Lung (tissue), 11 donors: ENCODE measurements at regions not wholly inside any gene's neighbourhood (a gene's known extent, or its start where the extent isn't known, plus 50 kb on each side); places are given as distances from the start of the nearest gene placed in this dataset.

Experiments
- ATAC-seq: fragments of 200-7000 bp; cut with Tn5 transposase; one replicate; pipeline ENCODE4 v1.9.1; 2020; ENCODE audit warnings: moderate number of reproducible peaks; ENCODE audit not compliant: insufficient read depth, low FRiP score
- DNase-seq, 3 donors: peaks; one replicate each; pipeline ENCODE4 v3.0.0-alpha.2; 2013 to 2017
- H3K27ac ChIP-seq, 2 donors: one replicate each; pipeline ENCODE4 v1.5.1; 2013; ENCODE audit warnings: mild to moderate bottlenecking in 2 of 2, moderate library complexity in 2 of 2, control low read depth in 1 of 2, inconsistent platforms in 1 of 2, low read depth in 1 of 2, low read length in 1 of 2
- H3K27me3 ChIP-seq, 3 donors: one replicate each; pipeline ENCODE4 v1.5.1; 2013; ENCODE audit warnings: low read length in 2 of 3; ENCODE audit not compliant: control insufficient read depth in 3 of 3, insufficient read depth in 3 of 3
- H3K36me3 ChIP-seq, 4 donors: one replicate each; pipeline ENCODE4 v1.5.1; 2013; ENCODE audit warnings: low read length in 4 of 4, mild to moderate bottlenecking in 1 of 4, moderate library complexity in 1 of 4; ENCODE audit not compliant: control insufficient read depth in 4 of 4, insufficient read depth in 4 of 4
- H3K4me1 ChIP-seq, 5 donors: one replicate each; pipeline ENCODE4 v1.5.1; 2013; ENCODE audit warnings: low read length in 5 of 5, mild to moderate bottlenecking in 2 of 5, moderate library complexity in 1 of 5; ENCODE audit not compliant: control insufficient read depth in 5 of 5, insufficient read depth in 5 of 5
- H3K4me3 ChIP-seq: one replicate; pipeline ENCODE4 v1.5.1; 2013; ENCODE audit warnings: mild to moderate bottlenecking, control low read depth, moderate library complexity
- H3K9ac ChIP-seq, 2 donors: one replicate each; pipeline ENCODE4 v1.5.1; 2013; ENCODE audit warnings: low read length in 2 of 2, control low read depth in 1 of 2; ENCODE audit not compliant: insufficient read depth in 1 of 2
- H3K9me3 ChIP-seq, 4 donors: one replicate each; pipeline ENCODE4 v1.5.1; 2013; ENCODE audit warnings: low read length in 3 of 4, mild to moderate bottlenecking in 1 of 4, moderate library complexity in 1 of 4; ENCODE audit not compliant: control insufficient read depth in 4 of 4, insufficient read depth in 3 of 4
- CTCF ChIP-seq: IDR thresholded peaks from 2 replicates; pipeline ENCODE4 v1.5.1; 2012; ENCODE audit warnings: mild to moderate bottlenecking; ENCODE audit errors: control extremely low read depth, extremely low read depth
- WGBS, 2 donors: extraction: QIAGEN DNeasy Blood & Tissue Kit; methylation state at CpG; one replicate each; pipeline ENCODE4 v1.1.7; 2013; 5-methylcytosine and 5-hydroxymethylcytosine counted together
- donor health status: control.
- donor health status: control.
- donor health status: Bipolar disorder and iron deficiency.
- donor health status: healthy.
- donor health status: DM: yes; HTN: yes; CAD: no.

GRCh38 chr20:39632757-39633156 is 670.6 kb downstream of the DHX35 start:
- Histone ChIP-seq H3K9me3 (no peaks in the 10 kb centered on the region), H3K9ac (no peak overlapping the region), H3K36me3 (no peaks in the 10 kb centered on the region), H3K4me3 (no peak overlapping the region), H3K27ac (no peak overlapping the region), H3K4me1 (no peaks in the 10 kb centered on the region), H3K27me3 (no peaks in the 10 kb centered on the region)
- TF ChIP-seq CTCF: no peak
- ATAC-seq: no peak
- no peak for DNase-seq

GRCh38 chr20:39632176-39632575 is 670.0 kb downstream of the DHX35 start:
- no peak for TF ChIP-seq CTCF
- H3K36me3 ChIP-seq: no peaks in the 10 kb centered on the region
- no peaks in the 10 kb centered on the region for H3K4me1 ChIP-seq
- no peak for ATAC-seq
- no peak overlapping the region for H3K9ac ChIP-seq
- DNase-seq: no peak
- H3K9me3 ChIP-seq: no peaks in the 10 kb centered on the region
- H3K27ac ChIP-seq: no peak overlapping the region
- H3K27me3 ChIP-seq: no peaks in the 10 kb centered on the region
- H3K4me3 ChIP-seq: no peak overlapping the region

- DNase-seq (no peak), ATAC-seq (no peak)
- Histone ChIP-seq H3K27me3 (no peaks in the 10 kb centered on the region), H3K9me3 (no peaks in the 10 kb centered on the region), H3K4me3 (no peak overlapping the region), H3K4me1 (no peaks in the 10 kb centered on the region), H3K27ac (no peak overlapping the region), H3K36me3 (no peaks in the 10 kb centered on the region), H3K9ac (no peak overlapping the region)
- no peak for TF ChIP-seq CTCF
These were observed 669.4 kb downstream of the DHX35 start for GRCh38 chr20:39631557-39631956.

GRCh38 chr20:39630215-39630908 is 668.2 kb downstream of the DHX35 start:
- H3K9me3 ChIP-seq: no peaks in the 10 kb centered on the region
- no peak for ATAC-seq
- H3K27me3 ChIP-seq: no peaks in the 10 kb centered on the region
- no peak overlapping the region for H3K4me3 ChIP-seq
- TF ChIP-seq CTCF: no peak
- no peak overlapping the region for H3K27ac ChIP-seq
- H3K9ac ChIP-seq: no peak overlapping the region
- 86 to 89% methylated on average over 4 of the region's 4 CpGs for WGBS, 2 donors
- H3K4me1 ChIP-seq: no peaks in the 10 kb centered on the region
- DNase-seq: no peak
- H3K36me3 ChIP-seq: no peaks in the 10 kb centered on the region
